RCC 7860 (cell line): ENCODE measurements at regions not wholly inside any gene's neighbourhood (a gene's known extent, or its start where the extent isn't known, plus 50 kb on each side); places are given as distances from the start of the nearest gene placed in this dataset.
A peak's percentile ranks its signal among the peaks of the same experiment; 100 is the strongest.
"Not testable (repeated sequence)": the region's sequence is repeated elsewhere in the genome, so short reads cannot be mapped to it uniquely, and the experiment has no call there.

Experiments used
- DNase-seq: peaks from one replicate; pipeline ENCODE4 v3.0.0-alpha.2; 2015; ENCODE audit warnings: low spot score
- FAIRE-seq: peaks from 2 replicates; lab custom pipeline; 2012; peaks lifted over from hg19 to GRCh38; lab: Jason Lieb, UNC

GRCh38 chr16:9141813-9142212 lies 50.4 kb downstream of the HAPSTR1 start:
- FAIRE-seq (no peak), DNase-seq (no peak)

- DNase-seq, result no peak
- no peak for FAIRE-seq
Observed at GRCh38 chr16:9144106-9144505, 52.7 kb downstream of the HAPSTR1 start.

GRCh38 chr16:9148374-9149015 lies 57.1 kb downstream of the HAPSTR1 start:
- FAIRE-seq, result no peak

GRCh38 chr16:9151074-9151473 lies 59.6 kb downstream of the HAPSTR1 start:
- DNase-seq (no peak), FAIRE-seq (no peak)

More at GRCh38 chr16:9148374-9149015, 57.1 kb downstream of the HAPSTR1 start:
- no peak for DNase-seq

GRCh38 chr16:9151597-9151996 lies 60.2 kb downstream of the HAPSTR1 start:
- FAIRE-seq (no peak), DNase-seq (no peak)

GRCh38 chr16:9152649-9153501 lies 61.4 kb downstream of the HAPSTR1 start:
- FAIRE-seq (no peak), DNase-seq (no peak)

- FAIRE-seq (no peak), DNase-seq (no peak)
Observed at GRCh38 chr16:9153502-9153864, 62.0 kb downstream of the HAPSTR1 start.

GRCh38 chr16:9154567-9155410 lies 63.3 kb downstream of the HAPSTR1 start:
- DNase-seq (no peak), FAIRE-seq (no peak)

GRCh38 chr16:9155871-9156270 lies 64.4 kb downstream of the HAPSTR1 start:
- FAIRE-seq, result no peak
- DNase-seq, result no peak

- DNase-seq (peak; percentile 7), FAIRE-seq (no peak)
Observed at GRCh38 chr16:9159839-9160550, 68.6 kb downstream of the HAPSTR1 start.

- no peak for FAIRE-seq
- no peak for DNase-seq
Observed at GRCh38 chr16:9160551-9160911, 69.1 kb downstream of the HAPSTR1 start.

GRCh38 chr16:9165681-9166080 lies 74.2 kb downstream of the HAPSTR1 start:
- no peak for DNase-seq
- FAIRE-seq, result no peak

GRCh38 chr16:9166326-9166993 lies 75.0 kb downstream of the HAPSTR1 start:
- not testable (repeated sequence) for FAIRE-seq, DNase-seq

GRCh38 chr16:9169094-9169493 lies 77.7 kb downstream of the HAPSTR1 start:
- DNase-seq (no peak), FAIRE-seq (no peak)

- no peak for DNase-seq
- no peak for FAIRE-seq
Observed at GRCh38 chr16:9170470-9170869, 79.0 kb downstream of the HAPSTR1 start.

- FAIRE-seq (no peak), DNase-seq (no peak)
Observed at GRCh38 chr16:9176547-9177418, 85.3 kb downstream of the HAPSTR1 start.

- DNase-seq (no peak), FAIRE-seq (no peak)
Observed at GRCh38 chr16:9177861-9178260, 86.4 kb downstream of the HAPSTR1 start.

- FAIRE-seq, result no peak
- DNase-seq, result no peak
Observed at GRCh38 chr16:9183682-9184353, 92.4 kb downstream of the HAPSTR1 start.

GRCh38 chr16:9184354-9184690 lies 92.9 kb downstream of the HAPSTR1 start:
- DNase-seq, result no peak

More at GRCh38 chr16:9184354-9184690, 92.9 kb downstream of the HAPSTR1 start:
- FAIRE-seq, result no peak
